Effector memory CD8-positive, alpha-beta T cell (primary cell): ENCODE measurements at regions not wholly inside any gene's neighbourhood (a gene's known extent, or its start where the extent isn't known, plus 50 kb on each side); places are given as distances from the start of the nearest gene placed in this dataset.

Source experiments
- ATAC-seq: fragments of 150-1000 bp; cut with Tn5 transposase; replicated peaks from 2 replicates; pipeline ENCODE4 v1.10.0; 2021; ENCODE audit warnings: mild to moderate bottlenecking, moderate library complexity
- DNase-seq, 3 experiments: peaks; one replicate each; pipeline ENCODE4 v3.0.0; 2021
- H3K27ac Mint-ChIP-seq, 2 donors: one replicate each; pipeline ENCODE4 v1.8.0; 2022; ENCODE audit warnings: mild to moderate bottlenecking in 2 of 2, mixed read lengths in 2 of 2, moderate library complexity in 2 of 2
- H3K27me3 Mint-ChIP-seq, 2 donors: one replicate each; pipeline ENCODE4 v1.8.0; 2022; ENCODE audit warnings: mixed read lengths in 2 of 2
- H3K36me3 Mint-ChIP-seq: one replicate; pipeline ENCODE4 v1.8.0; 2022; ENCODE audit warnings: mild to moderate bottlenecking, moderate library complexity, mixed read lengths; ENCODE audit not compliant: insufficient read depth
- H3K4me1 Mint-ChIP-seq, 2 donors: one replicate each; pipeline ENCODE4 v1.8.0; 2022; ENCODE audit warnings: low read depth in 2 of 2, mixed read lengths in 2 of 2
- H3K4me3 Mint-ChIP-seq, 2 donors: one replicate each; pipeline ENCODE4 v1.8.0; 2022; ENCODE audit warnings: mild to moderate bottlenecking in 2 of 2, mixed read lengths in 2 of 2, moderate library complexity in 2 of 2
- H3K9me3 Mint-ChIP-seq, 2 donors: one replicate each; pipeline ENCODE4 v1.8.0; 2022; ENCODE audit warnings: mixed read lengths in 2 of 2

- no peaks in the 10 kb centered on the region for H3K36me3 Mint-ChIP-seq
- peaks cover 0 to 1% of the 10 kb centered on the region in 2 donors for H3K9me3 Mint-ChIP-seq
- H3K27ac Mint-ChIP-seq: no peak overlapping the region
- no peaks in the 10 kb centered on the region for H3K4me1 Mint-ChIP-seq
- no peak for DNase-seq
- no peak for ATAC-seq
- no peak overlapping the region for H3K4me3 Mint-ChIP-seq
- no peaks in the 10 kb centered on the region for H3K27me3 Mint-ChIP-seq
Observed at GRCh38 chr2:217338306-217338916, 478.5 kb upstream of the TNP1 start.

- Mint-ChIP-seq H3K9me3 (peaks cover 0 to 1% of the 10 kb centered on the region in 2 donors), H3K27me3 (no peaks in the 10 kb centered on the region)
Observed at GRCh38 chr2:217337771-217338170, 477.9 kb upstream of the TNP1 start.

GRCh38 chr2:217336694-217337093 lies 476.8 kb upstream of the TNP1 start:
- Mint-ChIP-seq H3K36me3 (no peaks in the 10 kb centered on the region), H3K27me3 (no peaks in the 10 kb centered on the region), H3K9me3 (peaks cover 0 to 1% of the 10 kb centered on the region in 2 donors), H3K27ac (no peak overlapping the region), H3K4me1 (no peaks in the 10 kb centered on the region), H3K4me3 (no peak overlapping the region)
- ATAC-seq (no peak), DNase-seq (no peak)

More at GRCh38 chr2:217337771-217338170, 477.9 kb upstream of the TNP1 start:
- Mint-ChIP-seq H3K27ac (no peak overlapping the region), H3K4me3 (no peak overlapping the region), H3K4me1 (no peaks in the 10 kb centered on the region), H3K36me3 (no peaks in the 10 kb centered on the region)
- DNase-seq: no peak
- no peak for ATAC-seq

GRCh38 chr2:217335341-217335966 lies 475.6 kb upstream of the TNP1 start:
- ATAC-seq (no peak), DNase-seq (no peak)
- H3K4me1 Mint-ChIP-seq: no peaks in the 10 kb centered on the region
- peaks cover 0 to 1% of the 10 kb centered on the region in 2 donors for H3K9me3 Mint-ChIP-seq
- no peak overlapping the region for H3K27ac Mint-ChIP-seq
- no peak overlapping the region for H3K4me3 Mint-ChIP-seq
- no peaks in the 10 kb centered on the region for H3K27me3 Mint-ChIP-seq
- H3K36me3 Mint-ChIP-seq: no peaks in the 10 kb centered on the region

DNA sequence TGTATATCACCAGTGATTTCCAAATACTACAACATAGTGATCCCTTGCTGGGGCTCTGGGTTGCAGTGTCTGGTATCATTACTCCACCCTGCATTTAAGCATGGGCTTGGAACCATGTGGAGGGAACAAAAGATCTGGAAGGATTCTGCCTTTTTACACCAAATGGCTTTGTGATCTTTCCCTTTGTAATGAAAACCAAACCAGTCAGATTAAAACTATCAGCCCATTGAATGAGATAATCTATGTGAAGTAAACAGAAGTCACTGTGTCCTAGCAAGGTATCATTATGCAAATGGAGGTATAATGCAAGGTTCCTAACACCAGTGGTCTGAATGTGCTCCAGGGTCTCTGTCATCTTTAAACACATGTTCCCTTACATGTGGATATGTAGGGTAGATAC lies 474.7 kb upstream of the TNP1 start:
- H3K4me3 Mint-ChIP-seq: no peak overlapping the region
- DNase-seq (no peak), ATAC-seq (no peak)
- H3K36me3 Mint-ChIP-seq: no peaks in the 10 kb centered on the region
- no peak overlapping the region for H3K27ac Mint-ChIP-seq
- peaks cover 0 to 3% of the 10 kb centered on the region in 2 donors for H3K9me3 Mint-ChIP-seq
- H3K4me1 Mint-ChIP-seq: no peaks in the 10 kb centered on the region
- no peaks in the 10 kb centered on the region for H3K27me3 Mint-ChIP-seq

GRCh38 chr2:217332866-217333265 lies 473.0 kb upstream of the TNP1 start:
- Mint-ChIP-seq H3K4me3 (no peak overlapping the region), H3K9me3 (peaks cover 0 to 3% of the 10 kb centered on the region in 2 donors), H3K4me1 (no peaks in the 10 kb centered on the region), H3K36me3 (no peaks in the 10 kb centered on the region), H3K27ac (no peak overlapping the region), H3K27me3 (no peaks in the 10 kb centered on the region)
- DNase-seq: no peak
- no peak for ATAC-seq

- no peak for ATAC-seq
- Mint-ChIP-seq H3K9me3 (peaks cover 0 to 3% of the 10 kb centered on the region in 2 donors), H3K4me1 (no peaks in the 10 kb centered on the region), H3K27me3 (no peaks in the 10 kb centered on the region), H3K27ac (no peak overlapping the region), H3K36me3 (no peaks in the 10 kb centered on the region), H3K4me3 (no peak overlapping the region)
- no peak for DNase-seq
Observed at GRCh38 chr2:217332417-217332791, 472.5 kb upstream of the TNP1 start.

DNA sequence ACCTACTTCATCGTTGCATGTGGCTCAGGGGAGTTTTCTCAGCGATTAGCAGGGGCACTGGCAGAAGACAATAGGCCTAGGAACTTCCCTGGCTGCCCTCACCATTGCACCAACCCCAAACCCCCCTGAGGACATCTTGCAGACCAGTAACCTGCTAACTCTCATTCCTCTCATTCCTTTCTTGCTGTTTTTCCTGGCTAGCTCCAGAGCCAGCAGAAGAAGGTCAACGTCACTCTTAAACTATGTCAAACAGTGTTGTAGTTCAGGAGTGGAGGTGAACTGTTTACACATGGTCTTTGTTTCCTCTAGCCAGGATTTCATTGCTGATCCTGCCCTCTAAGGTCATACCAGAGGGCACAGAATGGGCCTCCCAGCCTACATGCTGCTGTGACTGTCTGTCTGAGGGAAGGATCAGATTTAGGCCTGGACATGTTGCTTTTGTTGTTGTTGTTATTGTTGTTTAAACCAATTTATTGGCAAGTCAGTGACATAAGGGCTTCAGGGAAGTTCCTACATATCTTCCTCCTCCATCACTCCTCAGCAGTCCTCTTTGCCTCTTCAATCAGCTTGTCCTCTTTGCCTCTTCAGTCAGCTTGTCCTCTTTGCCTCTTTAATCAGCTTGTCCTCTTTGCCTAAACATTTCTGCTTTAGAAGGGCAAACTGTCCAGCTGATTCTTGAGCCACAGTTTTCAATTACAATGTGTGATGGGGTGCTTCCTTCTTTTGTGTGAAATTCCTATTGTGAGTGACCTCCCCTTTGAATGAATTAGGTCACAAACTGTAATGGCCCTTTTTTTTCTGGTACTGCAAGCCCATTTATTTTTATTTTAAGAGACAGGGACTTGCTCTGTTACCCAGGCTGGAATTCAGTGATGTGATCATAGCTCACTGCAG lies 471.9 kb upstream of the TNP1 start:
- no peaks in the 10 kb centered on the region for H3K36me3 Mint-ChIP-seq
- H3K27me3 Mint-ChIP-seq: no peaks in the 10 kb centered on the region
- DNase-seq: no peak
- no peaks in the 10 kb centered on the region for H3K4me1 Mint-ChIP-seq
- no peak overlapping the region for H3K4me3 Mint-ChIP-seq
- no peak overlapping the region for H3K27ac Mint-ChIP-seq
- peaks cover 0 to 3% of the 10 kb centered on the region in 2 donors for H3K9me3 Mint-ChIP-seq
- ATAC-seq: no peak

- Mint-ChIP-seq H3K4me3 (no peak overlapping the region), H3K9me3 (peaks cover 0 to 1% of the 10 kb centered on the region in 2 donors), H3K27ac (no peak overlapping the region), H3K27me3 (no peaks in the 10 kb centered on the region), H3K36me3 (no peaks in the 10 kb centered on the region), H3K4me1 (no peaks in the 10 kb centered on the region)
- ATAC-seq (no peak), DNase-seq (no peak)
Observed at GRCh38 chr2:217330647-217331046, 470.8 kb upstream of the TNP1 start.

DNA sequence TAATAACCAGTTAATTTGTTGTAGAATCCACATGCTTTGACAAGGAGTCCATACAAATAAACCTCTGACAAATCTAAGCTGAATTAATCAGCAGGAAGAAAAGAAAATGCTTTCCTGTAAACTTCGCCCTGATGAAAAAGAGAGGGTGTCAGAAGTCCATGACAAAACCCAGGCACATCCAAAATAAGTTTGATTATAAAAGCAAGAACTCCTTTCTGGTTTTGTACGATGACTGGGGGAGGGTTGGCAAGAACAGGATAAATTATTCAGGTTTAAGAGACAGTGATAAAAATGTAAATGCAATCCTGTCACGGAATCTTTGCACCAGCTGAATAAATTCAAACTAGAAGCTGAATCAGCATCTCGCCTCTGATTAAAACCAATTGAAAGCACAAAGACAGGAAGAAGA lies 469.2 kb upstream of the TNP1 start:
- Mint-ChIP-seq H3K27ac (no peak overlapping the region), H3K36me3 (no peaks in the 10 kb centered on the region), H3K27me3 (no peaks in the 10 kb centered on the region), H3K4me3 (no peak overlapping the region), H3K9me3 (peaks cover 1 to 6% of the 10 kb centered on the region in 2 donors), H3K4me1 (no peaks in the 10 kb centered on the region)
- DNase-seq (no peak), ATAC-seq (no peak)

DNA sequence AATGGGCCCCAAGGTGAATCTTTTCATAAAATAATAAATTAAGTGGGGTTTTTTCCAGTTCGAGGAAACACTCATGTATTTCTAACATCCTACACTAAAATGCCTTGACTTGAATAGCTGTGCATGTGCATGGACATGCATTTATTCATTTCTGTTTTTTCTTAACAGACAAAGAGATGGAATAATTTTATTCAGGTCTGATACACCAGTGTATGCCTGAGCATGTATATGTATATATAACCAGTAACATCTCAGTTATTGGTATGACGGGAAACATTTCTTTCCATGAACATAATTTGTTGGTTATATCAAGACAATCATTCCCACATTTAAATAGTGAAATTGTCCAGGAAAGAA lies 468.7 kb upstream of the TNP1 start:
- Mint-ChIP-seq H3K36me3 (no peaks in the 10 kb centered on the region), H3K4me3 (no peak overlapping the region), H3K27me3 (no peaks in the 10 kb centered on the region), H3K9me3 (peaks cover 1 to 8% of the 10 kb centered on the region in 2 donors), H3K27ac (no peak overlapping the region), H3K4me1 (no peaks in the 10 kb centered on the region)
- DNase-seq (no peak), ATAC-seq (no peak)

- Mint-ChIP-seq H3K36me3 (no peaks in the 10 kb centered on the region), H3K4me3 (no peak overlapping the region), H3K4me1 (no peaks in the 10 kb centered on the region), H3K9me3 (peaks cover 1 to 8% of the 10 kb centered on the region in 2 donors), H3K27ac (no peak overlapping the region), H3K27me3 (peaks cover 0 to 3% of the 10 kb centered on the region in 2 donors)
- no peak for ATAC-seq
- DNase-seq: no peak
Observed at GRCh38 chr2:217327953-217328621, 468.2 kb upstream of the TNP1 start.

DNA sequence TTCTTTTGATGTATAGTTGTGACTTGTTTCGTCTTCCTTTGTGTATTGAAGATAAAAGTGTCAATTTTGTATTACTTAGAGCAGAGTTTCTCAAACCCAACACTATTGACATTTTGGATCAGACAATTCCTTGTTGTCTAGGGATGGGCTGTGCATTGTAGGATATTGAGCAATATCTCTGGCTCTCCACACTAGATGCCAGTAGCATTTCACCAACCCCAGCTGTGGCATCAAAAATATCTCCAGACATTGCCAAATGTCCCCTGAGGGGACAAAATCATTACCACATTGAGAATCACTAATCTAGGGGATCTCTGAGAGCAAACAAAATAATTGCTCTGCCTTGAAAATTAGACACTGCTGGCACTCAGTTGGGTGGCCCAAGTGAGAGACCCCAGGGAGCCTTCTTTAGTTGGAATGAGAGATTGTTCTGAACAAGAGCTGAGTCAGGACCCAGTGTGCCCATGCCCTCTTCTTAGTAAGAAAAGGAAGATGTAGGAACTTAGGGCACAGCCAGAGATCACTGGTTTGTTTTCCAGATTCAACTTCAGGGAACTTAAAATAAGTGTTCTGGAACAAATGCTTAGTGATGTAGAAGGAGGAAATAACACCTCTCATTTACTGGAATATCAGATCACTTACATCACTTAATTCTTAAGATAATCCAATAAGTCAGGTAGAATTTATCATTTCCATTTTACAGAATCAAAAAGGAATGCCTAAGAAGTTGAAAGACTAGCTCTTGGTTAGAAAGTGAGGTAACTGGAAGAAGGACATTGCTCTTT lies 466.6 kb upstream of the TNP1 start:
- ATAC-seq (no peak), DNase-seq (no peak)
- H3K9me3 Mint-ChIP-seq: peaks cover 1 to 8% of the 10 kb centered on the region in 2 donors
- H3K27me3 Mint-ChIP-seq: peaks cover 0 to 6% of the 10 kb centered on the region in 2 donors
- H3K4me1 Mint-ChIP-seq: no peaks in the 10 kb centered on the region
- no peaks in the 10 kb centered on the region for H3K36me3 Mint-ChIP-seq
- no peak overlapping the region for H3K27ac Mint-ChIP-seq
- no peak overlapping the region for H3K4me3 Mint-ChIP-seq
